ENCODE measurements at regions not wholly inside any gene's neighbourhood (a gene's known extent, or its start where the extent isn't known, plus 50 kb on each side); places are given as distances from the start of the nearest gene placed in this dataset.
"Not testable (repeated sequence)": the region's sequence is repeated elsewhere in the genome, so short reads cannot be mapped to it uniquely, and the experiment has no call there.

- intact Hi-C loops (cut with DNase I; ENCODE audit: low total_unique reads) = no loop called here
- no peaks in the 10 kb centered on the region for H3K27me3 ChIP-seq
- no peak overlapping the region for H3K4me3 ChIP-seq
- H3K27ac ChIP-seq = no peak overlapping the region
- H3K9me3 ChIP-seq = no peaks in the 10 kb centered on the region
- TF ChIP-seq CTCF (IDR thresholded peaks at IDR 0.05) (no peak), POLR2A (IDR thresholded peaks at IDR 0.05) (no peak)
- no peaks in the 10 kb centered on the region for H3K36me3 ChIP-seq
- no peaks in the 10 kb centered on the region for H3K4me1 ChIP-seq
- no peak for DNase-seq
Measured at GRCh38 chr9:26650325-26650724, 242.3 kb downstream of the CAAP1 start.

GRCh38 chr9:26643826-26644225, 248.8 kb downstream of the CAAP1 start:
- Histone ChIP-seq H3K36me3 (no peaks in the 10 kb centered on the region), H3K27me3 (no peaks in the 10 kb centered on the region), H3K4me3 (no peak overlapping the region), H3K4me1 (no peaks in the 10 kb centered on the region), H3K27ac (no peak overlapping the region), H3K9me3 (no peaks in the 10 kb centered on the region)
- intact Hi-C loops (cut with DNase I; ENCODE audit: low total_unique reads) = no loop called here
- DNase-seq = no peak
- TF ChIP-seq POLR2A (IDR thresholded peaks at IDR 0.05) (no peak), CTCF (IDR thresholded peaks at IDR 0.05) (no peak)

- H3K27ac ChIP-seq = no peak overlapping the region
Measured at GRCh38 chr9:26639761-26640160, 252.8 kb downstream of the CAAP1 start.

GRCh38 chr9:26637101-26637500, 255.5 kb downstream of the CAAP1 start:
- no peaks in the 10 kb centered on the region for H3K27me3 ChIP-seq
- TF ChIP-seq POLR2A (IDR thresholded peaks at IDR 0.05) (no peak), CTCF (IDR thresholded peaks at IDR 0.05) (no peak)
- intact Hi-C loops (cut with DNase I; ENCODE audit: low total_unique reads) = no loop called here
- no peaks in the 10 kb centered on the region for H3K9me3 ChIP-seq
- no peak for DNase-seq
- H3K36me3 ChIP-seq = no peaks in the 10 kb centered on the region
- H3K4me3 ChIP-seq = no peak overlapping the region
- no peaks in the 10 kb centered on the region for H3K4me1 ChIP-seq
- no peak overlapping the region for H3K27ac ChIP-seq

More at GRCh38 chr9:26639761-26640160, 252.8 kb downstream of the CAAP1 start:
- Histone ChIP-seq H3K9me3 (no peaks in the 10 kb centered on the region), H3K36me3 (no peaks in the 10 kb centered on the region), H3K4me3 (no peak overlapping the region), H3K27me3 (no peaks in the 10 kb centered on the region), H3K4me1 (no peaks in the 10 kb centered on the region)
- no peak for DNase-seq
- intact Hi-C loops (cut with DNase I; ENCODE audit: low total_unique reads) = no loop called here
- no peak for TF ChIP-seq CTCF (IDR thresholded peaks at IDR 0.05)
- TF ChIP-seq POLR2A (IDR thresholded peaks at IDR 0.05) = no peak

GRCh38 chr9:26613851-26614350, 278.7 kb downstream of the CAAP1 start:
- H3K4me1 ChIP-seq; H3K27me3 ChIP-seq; H3K4me3 ChIP-seq; H3K9me3 ChIP-seq; intact Hi-C loops (cut with DNase I; ENCODE audit: low total_unique reads); H3K36me3 ChIP-seq; DNase-seq; H3K27ac ChIP-seq: not testable (repeated sequence)

- Histone ChIP-seq H3K27ac (no peak overlapping the region), H3K27me3 (no peaks in the 10 kb centered on the region), H3K4me1 (no peaks in the 10 kb centered on the region), H3K9me3 (no peaks in the 10 kb centered on the region), H3K4me3 (no peak overlapping the region), H3K36me3 (no peaks in the 10 kb centered on the region)
- TF ChIP-seq CTCF (IDR thresholded peaks at IDR 0.05) (no peak), POLR2A (IDR thresholded peaks at IDR 0.05) (no peak)
- intact Hi-C loops (cut with DNase I; ENCODE audit: low total_unique reads) = no loop called here
- DNase-seq = no peak
Measured at GRCh38 chr9:26612211-26612610, 280.4 kb downstream of the CAAP1 start.
